Tibial artery (tissue), 4 donors: ENCODE measurements at regions not wholly inside any gene's neighbourhood (a gene's known extent, or its start where the extent isn't known, plus 50 kb on each side); places are given as distances from the start of the nearest gene placed in this dataset.

ENCODE experiments used
- DNase-seq, 2 donors: peaks; one replicate each; pipeline ENCODE4 v3.0.0-alpha.2; 2019
- H3K27ac ChIP-seq, 2 donors: fragments of 200-600 bp; sonication (generic) in 1 of 2; 1 replicate in 1 of 2; 2 replicates in 1 of 2; pipeline ENCODE4 v1.5.1; 2018 to 2019; ENCODE audit warnings: mild to moderate bottlenecking in 1 of 2
- H3K27me3 ChIP-seq, 2 donors: fragments of 200-600 bp; sonication (generic) in 1 of 2; one replicate each; pipeline versions ENCODE4 v1.5.1 to v1.6.0; 2016 to 2019
- H3K36me3 ChIP-seq, 3 donors: fragments of 200-600 bp; sonication (generic) in 2 of 3; one replicate each; pipeline ENCODE4 v1.5.1; 2016 to 2019; ENCODE audit warnings: mild to moderate bottlenecking in 2 of 3
- H3K4me1 ChIP-seq, 4 donors: fragments of 200-600 bp; sonication (generic) in 2 of 4; 1 replicate in 3 of 4; 2 replicates in 1 of 4; pipeline ENCODE4 v1.5.1; 2016 to 2019
- H3K4me3 ChIP-seq, 2 donors: fragments of 200-600 bp; sonication (generic) in 1 of 2; 1 replicate in 1 of 2; 2 replicates in 1 of 2; pipeline ENCODE4 v1.5.1; 2018 to 2019; ENCODE audit warnings: mild to moderate bottlenecking in 2 of 2
- H3K9me3 ChIP-seq, 3 donors: fragments of 200-600 bp; sonication (generic) in 1 of 3; one replicate each; pipeline ENCODE4 v1.5.1; 2016 to 2019
- intact Hi-C: fragments of 100-400 bp; cut with DNase I; formaldehyde crosslinking; loops from one replicate; pipeline ENCODE4 v1.15.0; 2023; ENCODE audit warnings: low total_unique reads
- TF ChIP-seq, protein P1 (sequence below), 2 experiments: fragments of 200-600 bp in 1 of 2; fragments of 450-650 bp in 1 of 2; IDR thresholded peaks; one replicate each; pipeline ENCODE4 v1.5.1; 2017 to 2019; ENCODE audit warnings: antibody characterized with exemption in 2 of 2, mild to moderate bottlenecking in 1 of 2, moderate library complexity in 1 of 2

DNA sequence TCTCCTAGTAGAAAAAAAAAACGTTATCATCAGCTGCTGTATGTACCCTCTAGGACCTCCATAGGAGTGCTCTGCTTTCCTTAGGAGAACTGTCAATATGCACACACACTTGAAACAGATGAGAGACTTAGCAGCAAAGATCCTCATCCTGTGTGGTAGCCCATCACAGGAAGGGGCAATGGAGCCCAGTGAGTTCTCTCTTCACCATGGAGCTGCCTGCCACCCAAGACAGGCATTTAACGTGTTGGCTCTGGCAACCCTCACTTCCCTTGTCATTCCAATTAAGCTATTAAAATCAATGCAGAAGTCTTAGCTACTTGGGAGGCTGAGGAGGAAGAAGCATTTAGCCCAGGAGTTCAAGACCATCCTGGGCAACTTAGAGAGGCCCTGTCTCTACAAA, 64.8 kb upstream of the PLEKHA5 start:
- Histone ChIP-seq H3K27me3 (no peaks in the 10 kb centered on the region), H3K4me3 (no peak overlapping the region), H3K9me3 (no peaks in the 10 kb centered on the region), H3K36me3 (no peaks in the 10 kb centered on the region), H3K4me1 (no peaks in the 10 kb centered on the region), H3K27ac (no peak overlapping the region)
- DNase-seq: no peak
- TF ChIP-seq, protein P1, sequence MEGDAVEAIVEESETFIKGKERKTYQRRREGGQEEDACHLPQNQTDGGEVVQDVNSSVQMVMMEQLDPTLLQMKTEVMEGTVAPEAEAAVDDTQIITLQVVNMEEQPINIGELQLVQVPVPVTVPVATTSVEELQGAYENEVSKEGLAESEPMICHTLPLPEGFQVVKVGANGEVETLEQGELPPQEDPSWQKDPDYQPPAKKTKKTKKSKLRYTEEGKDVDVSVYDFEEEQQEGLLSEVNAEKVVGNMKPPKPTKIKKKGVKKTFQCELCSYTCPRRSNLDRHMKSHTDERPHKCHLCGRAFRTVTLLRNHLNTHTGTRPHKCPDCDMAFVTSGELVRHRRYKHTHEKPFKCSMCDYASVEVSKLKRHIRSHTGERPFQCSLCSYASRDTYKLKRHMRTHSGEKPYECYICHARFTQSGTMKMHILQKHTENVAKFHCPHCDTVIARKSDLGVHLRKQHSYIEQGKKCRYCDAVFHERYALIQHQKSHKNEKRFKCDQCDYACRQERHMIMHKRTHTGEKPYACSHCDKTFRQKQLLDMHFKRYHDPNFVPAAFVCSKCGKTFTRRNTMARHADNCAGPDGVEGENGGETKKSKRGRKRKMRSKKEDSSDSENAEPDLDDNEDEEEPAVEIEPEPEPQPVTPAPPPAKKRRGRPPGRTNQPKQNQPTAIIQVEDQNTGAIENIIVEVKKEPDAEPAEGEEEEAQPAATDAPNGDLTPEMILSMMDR (IDR thresholded peaks at IDR 0.05): no peak
- intact Hi-C loops: no loop called here

DNA sequence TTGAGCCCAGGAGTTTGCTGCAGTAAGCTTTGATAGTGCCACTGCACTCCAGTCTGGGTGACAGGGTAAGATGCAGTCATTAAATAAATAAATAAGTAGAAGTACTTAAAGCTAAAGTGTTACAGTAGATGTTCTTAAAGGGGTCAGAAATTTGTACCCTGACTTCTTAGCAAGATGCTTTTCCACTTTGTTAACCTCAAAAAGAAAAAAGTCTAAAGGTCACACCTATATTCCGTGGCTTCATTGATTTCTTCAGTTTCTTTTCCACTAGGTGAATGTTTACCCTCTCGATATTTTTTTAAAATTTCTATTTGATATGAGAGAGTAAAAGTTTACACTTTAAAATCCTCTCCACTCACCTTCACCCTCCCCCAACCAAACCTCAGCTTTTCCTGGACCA, 64.3 kb upstream of the PLEKHA5 start:
- Histone ChIP-seq H3K9me3 (no peaks in the 10 kb centered on the region), H3K4me1 (no peaks in the 10 kb centered on the region), H3K36me3 (no peaks in the 10 kb centered on the region), H3K27ac (no peak overlapping the region), H3K27me3 (no peaks in the 10 kb centered on the region), H3K4me3 (no peak overlapping the region)
- intact Hi-C loops: no loop called here
- DNase-seq: no peak
- TF ChIP-seq, protein P1 (IDR thresholded peaks at IDR 0.05): no peak

GRCh38 chr12:19065871-19066270, 63.7 kb upstream of the PLEKHA5 start:
- Histone ChIP-seq H3K4me1 (no peaks in the 10 kb centered on the region), H3K27me3 (no peaks in the 10 kb centered on the region), H3K9me3 (no peaks in the 10 kb centered on the region), H3K36me3 (no peaks in the 10 kb centered on the region), H3K27ac (no peak overlapping the region), H3K4me3 (no peak overlapping the region)
- intact Hi-C loops: no loop called here
- TF ChIP-seq, protein P1 (IDR thresholded peaks at IDR 0.05): no peak
- DNase-seq: no peak

- H3K9me3 ChIP-seq: no peaks in the 10 kb centered on the region
- H3K27ac ChIP-seq: no peak overlapping the region
- no peaks in the 10 kb centered on the region for H3K27me3 ChIP-seq
- no peak overlapping the region for H3K4me3 ChIP-seq
- no peaks in the 10 kb centered on the region for H3K4me1 ChIP-seq
- no peak for DNase-seq
- intact Hi-C loops: no loop called here
- no peaks in the 10 kb centered on the region for H3K36me3 ChIP-seq
- TF ChIP-seq, protein P1 (IDR thresholded peaks at IDR 0.05): no peak
These were observed 63.0 kb upstream of the PLEKHA5 start for GRCh38 chr12:19066475-19067001.

GRCh38 chr12:19068137-19068536, 61.4 kb upstream of the PLEKHA5 start:
- H3K36me3 ChIP-seq: no peaks in the 10 kb centered on the region
- intact Hi-C loops: no loop called here
- no peaks in the 10 kb centered on the region for H3K4me1 ChIP-seq
- TF ChIP-seq, protein P1 (IDR thresholded peaks at IDR 0.05): no peak
- DNase-seq: no peak
- H3K4me3 ChIP-seq: no peak overlapping the region
- no peak overlapping the region for H3K27ac ChIP-seq
- H3K27me3 ChIP-seq: no peaks in the 10 kb centered on the region
- no peaks in the 10 kb centered on the region for H3K9me3 ChIP-seq

DNA sequence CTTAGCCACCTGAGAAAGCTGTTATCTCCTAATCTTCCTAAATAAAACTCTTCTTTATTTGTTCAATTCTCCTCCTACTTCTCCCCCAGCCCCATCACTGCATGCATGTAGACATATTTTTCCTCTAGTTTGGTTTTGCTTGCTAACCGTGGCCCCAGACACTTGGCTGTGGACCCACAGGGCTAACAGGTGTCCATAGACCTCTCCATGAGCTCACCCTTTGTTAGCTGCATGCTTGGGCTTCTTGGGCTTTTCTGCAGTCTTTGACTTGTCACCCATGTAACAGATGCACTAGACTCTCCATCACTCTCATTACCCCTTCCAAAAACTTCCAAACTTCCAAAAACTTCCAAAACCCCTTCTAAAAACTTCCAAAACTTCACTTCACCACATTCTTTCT, 59.2 kb upstream of the PLEKHA5 start:
- intact Hi-C loops: no loop called here
- H3K27me3 ChIP-seq: no peaks in the 10 kb centered on the region
- H3K4me3 ChIP-seq: no peak overlapping the region
- no peaks in the 10 kb centered on the region for H3K36me3 ChIP-seq
- no peaks in the 10 kb centered on the region for H3K9me3 ChIP-seq
- TF ChIP-seq, protein P1 (IDR thresholded peaks at IDR 0.05): no peak
- DNase-seq: no peak
- H3K27ac ChIP-seq: no peak overlapping the region
- H3K4me1 ChIP-seq: no peaks in the 10 kb centered on the region
